ENCODE measurements at regions not wholly inside any gene's neighbourhood (a gene's known extent, or its start where the extent isn't known, plus 50 kb on each side); places are given as distances from the start of the nearest gene placed in this dataset.

- no peaks in the 10 kb centered on the region for H3K79me1 ChIP-seq (ENCODE audit: low read depth, low read length)
- no peak overlapping the region for H3K27ac ChIP-seq (ENCODE audit: low read depth, low read length)
- H3K18ac ChIP-seq (ENCODE audit: extremely low read depth, low read length) = no peak overlapping the region
- no peak overlapping the region for H2AFZ ChIP-seq (ENCODE audit: low read length)
- FAIRE-seq (no peak), DNase-seq (ENCODE audit: low read depth in 1 of 2, low spot score in 2 of 2) (no peak)
- H3K9ac ChIP-seq (replicated peaks in 1 of 4; ENCODE audit: extremely low read depth in 1 of 4, low read depth in 3 of 4, low read length in 3 of 4) = no peak overlapping the region
- no peak overlapping the region for H2BK12ac ChIP-seq (ENCODE audit: low read depth, low read length)
- H3K36me3 ChIP-seq (ENCODE audit: control insufficient read depth in 2 of 4, insufficient read depth in 4 of 4, low read length in 3 of 4) = no peaks in the 10 kb centered on the region
- no peak overlapping the region for H2AK5ac ChIP-seq (ENCODE audit: low read depth, low read length)
- ChIA-PET POLR2A (ENCODE audit: partially characterized antibody) (no interaction called here), CTCF (ENCODE audit: partially characterized antibody) (interaction anchor here (1.1 to 1.8 kb wide), 2 partner anchors 9 to 149 kb away, joined by 3 to 9 read pairs; no protein-coding TSS in a partner anchor)
- H2BK5ac ChIP-seq (ENCODE audit: low read depth, low read length) = no peak overlapping the region
- no peak overlapping the region for H3K4me2 ChIP-seq (ENCODE audit: insufficient read depth in 1 of 2, low read depth in 2 of 2, low read length in 2 of 2)
- no peaks in the 10 kb centered on the region for H3K9me3 ChIP-seq (ENCODE audit: insufficient read depth in 2 of 2, low read depth in 1 of 2, low read length in 1 of 2)
- H3K4ac ChIP-seq (replicated peaks; ENCODE audit: insufficient read length, low read depth, low read length) = no peak overlapping the region
- WGBS, 2 experiments (ENCODE audit: extremely low coverage in 1 of 2, insufficient coverage in 1 of 2, insufficient read length in 1 of 2, insufficient replicate concordance in 2 of 2, low coverage in 1 of 2, low lambda C conversion rate in 2 of 2, missing lambda C conversion rate in 1 of 2) = 88% methylated on average over 1 of the region's 1 CpG; no CpG with 5 or more reads in 1 of the 2 experiments
- H3K56ac ChIP-seq (replicated peaks; ENCODE audit: insufficient read length, low read depth, low read length) = no peak overlapping the region
- H3K79me2 ChIP-seq (ENCODE audit: control insufficient read depth in 1 of 2, insufficient read depth in 2 of 2, low read length in 2 of 2) = no peaks in the 10 kb centered on the region
- no peak overlapping the region for H3K4me3 ChIP-seq (ENCODE audit: extremely low read depth in 1 of 4, insufficient read depth in 2 of 4, low read depth in 3 of 4, low read length in 4 of 4)
- no peak overlapping the region for H3K23ac ChIP-seq (ENCODE audit: insufficient read length)
- no peaks in the 10 kb centered on the region for H3K23me2 ChIP-seq (ENCODE audit: low read depth, low read length)
- H4K8ac ChIP-seq (ENCODE audit: extremely low read depth, insufficient read depth, low read length) = no peak overlapping the region
- no peaks in the 10 kb centered on the region for H3K27me3 ChIP-seq (replicated peaks in 1 of 4; ENCODE audit: control insufficient read depth in 3 of 4, extremely low read depth in 1 of 4, insufficient read depth in 3 of 4, low read length in 3 of 4)
- H3K4me1 ChIP-seq (replicated peaks in 1 of 4; ENCODE audit: control insufficient read depth in 3 of 4, insufficient read depth in 4 of 4, low read length in 3 of 4) = no peaks in the 10 kb centered on the region
- H4K5ac ChIP-seq (ENCODE audit: insufficient read length, low read depth, low read length) = no peak overlapping the region
- no peak overlapping the region for H2BK20ac ChIP-seq (ENCODE audit: low read length)
- no peak overlapping the region for H2BK120ac ChIP-seq (replicated peaks; ENCODE audit: low read depth, low read length)
- no peak overlapping the region for H3K14ac ChIP-seq (ENCODE audit: insufficient read length)
- H4K91ac ChIP-seq (replicated peaks; ENCODE audit: insufficient read length, low read length) = no peak overlapping the region
- H2BK15ac ChIP-seq (ENCODE audit: low read length) = no peak overlapping the region
- H4K20me1 ChIP-seq (replicated peaks in 1 of 2; ENCODE audit: control insufficient read depth in 1 of 2, insufficient read depth in 2 of 2, low read length in 2 of 2) = no peaks in the 10 kb centered on the region
- TF ChIP-seq RNF2 (IDR thresholded peaks at IDR 0.05; ENCODE audit: borderline replicate concordance, low read depth, low read length, missing control alignments, poor library complexity, severe bottlenecking) (no peak), KDM5A (IDR thresholded peaks at IDR 0.05; ENCODE audit: low read length) (no peak), BRCA1 (IDR thresholded peaks at IDR 0.05; ENCODE audit: low read depth, low read length) (no peak), SIN3A (conservative IDR thresholded peaks at IDR 0.05 in 1 of 2, IDR thresholded peaks at IDR 0.05 in 1 of 2; ENCODE audit: low read depth in 1 of 2, low read length in 2 of 2) (no peak), SIX5 (IDR thresholded peaks at IDR 0.05; ENCODE audit: low read depth, low read length) (no peak), SAP30 (IDR thresholded peaks at IDR 0.05; ENCODE audit: insufficient read depth, insufficient replicate concordance, low read length) (no peak), GTF2F1 (IDR thresholded peaks at IDR 0.05; ENCODE audit: borderline replicate concordance, low read depth, low read length) (no peak), PHF8 (conservative IDR thresholded peaks at IDR 0.05; ENCODE audit: low read depth, low read length) (no peak), CHD1 (IDR thresholded peaks at IDR 0.05; ENCODE audit: low read depth, low read length) (no peak), RBBP5 (IDR thresholded peaks at IDR 0.05; ENCODE audit: borderline replicate concordance, low read depth, low read length) (no peak), KDM1A (IDR thresholded peaks at IDR 0.05; ENCODE audit: borderline replicate concordance, low read length) (no peak), CREB1 (IDR thresholded peaks at IDR 0.05) (no peak), GABPA (IDR thresholded peaks at IDR 0.05; ENCODE audit: borderline replicate concordance, insufficient read depth, low read length) (no peak), CBX8 (IDR thresholded peaks at IDR 0.05; ENCODE audit: borderline replicate concordance, low read depth, low read length) (no peak), POLR2AphosphoS5 (IDR thresholded peaks at IDR 0.05; ENCODE audit: low read depth, low read length) (no peak)
These were observed 150.5 kb upstream of the IGFBP3 start for GRCh38 chr7:46071601-46072000.

Data from H1 (cell line).